BE2C (cell line): ENCODE measurements at regions not wholly inside any gene's neighbourhood (a gene's known extent, or its start where the extent isn't known, plus 50 kb on each side); places are given as distances from the start of the nearest gene placed in this dataset.

Experiments used
- DNase-seq: peaks from one replicate; pipeline ENCODE4 v3.0.0-alpha.2; 2020
- H3K27me3 ChIP-seq: fragments of 250-450 bp; sonication (Bioruptor Pico); 2 replicates; pipeline ENCODE4 v1.5.1; 2020; ENCODE audit warnings: mild to moderate bottlenecking
- H3K36me3 ChIP-seq: fragments of 250-450 bp; sonication (Bioruptor Pico); 2 replicates; pipeline ENCODE4 v1.5.1; 2020; ENCODE audit warnings: mild to moderate bottlenecking
- H3K4me1 ChIP-seq: fragments of 250-450 bp; sonication (Bioruptor Pico); 2 replicates; pipeline ENCODE4 v1.5.1; 2020
- H3K4me3 ChIP-seq: 2 replicates; pipeline ENCODE4 v1.5.1; 2011; ENCODE audit warnings: low read depth, low read length
- H3K9me3 ChIP-seq: fragments of 250-450 bp; sonication (Bioruptor Pico); 2 replicates; pipeline ENCODE4 v1.5.1; 2020
- TF ChIP-seq, protein P1 (sequence below): IDR thresholded peaks from 2 replicates; pipeline ENCODE4 v1.5.1; 2012; ENCODE audit warnings: mild to moderate bottlenecking, low read depth, low read length

- H3K4me3 ChIP-seq: no peak overlapping the region
- H3K27me3 ChIP-seq: no peaks in the 10 kb centered on the region
- H3K9me3 ChIP-seq: no peaks in the 10 kb centered on the region
- H3K4me1 ChIP-seq: no peaks in the 10 kb centered on the region; the same call in 1 of the 2 replicates
- DNase-seq: no peak
- no peaks in the 10 kb centered on the region for H3K36me3 ChIP-seq
- TF ChIP-seq, protein P1, sequence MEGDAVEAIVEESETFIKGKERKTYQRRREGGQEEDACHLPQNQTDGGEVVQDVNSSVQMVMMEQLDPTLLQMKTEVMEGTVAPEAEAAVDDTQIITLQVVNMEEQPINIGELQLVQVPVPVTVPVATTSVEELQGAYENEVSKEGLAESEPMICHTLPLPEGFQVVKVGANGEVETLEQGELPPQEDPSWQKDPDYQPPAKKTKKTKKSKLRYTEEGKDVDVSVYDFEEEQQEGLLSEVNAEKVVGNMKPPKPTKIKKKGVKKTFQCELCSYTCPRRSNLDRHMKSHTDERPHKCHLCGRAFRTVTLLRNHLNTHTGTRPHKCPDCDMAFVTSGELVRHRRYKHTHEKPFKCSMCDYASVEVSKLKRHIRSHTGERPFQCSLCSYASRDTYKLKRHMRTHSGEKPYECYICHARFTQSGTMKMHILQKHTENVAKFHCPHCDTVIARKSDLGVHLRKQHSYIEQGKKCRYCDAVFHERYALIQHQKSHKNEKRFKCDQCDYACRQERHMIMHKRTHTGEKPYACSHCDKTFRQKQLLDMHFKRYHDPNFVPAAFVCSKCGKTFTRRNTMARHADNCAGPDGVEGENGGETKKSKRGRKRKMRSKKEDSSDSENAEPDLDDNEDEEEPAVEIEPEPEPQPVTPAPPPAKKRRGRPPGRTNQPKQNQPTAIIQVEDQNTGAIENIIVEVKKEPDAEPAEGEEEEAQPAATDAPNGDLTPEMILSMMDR: no peak
Measured at GRCh38 chr4:137621056-137621455, 88.8 kb upstream of the PCDH18 start.

- TF ChIP-seq, protein P1: no peak
- DNase-seq: no peak
- H3K36me3 ChIP-seq: no peaks in the 10 kb centered on the region
- peaks cover 5% of the 10 kb centered on the region for H3K4me1 ChIP-seq
- H3K4me3 ChIP-seq: no peak overlapping the region
- H3K27me3 ChIP-seq: no peaks in the 10 kb centered on the region
- no peaks in the 10 kb centered on the region for H3K9me3 ChIP-seq
Measured at GRCh38 chr4:137614491-137614890, 82.2 kb upstream of the PCDH18 start.

- Histone ChIP-seq H3K36me3 (no peaks in the 10 kb centered on the region), H3K4me3 (no peak overlapping the region), H3K9me3 (no peaks in the 10 kb centered on the region), H3K4me1 (peaks cover 5% of the 10 kb centered on the region), H3K27me3 (no peaks in the 10 kb centered on the region)
- TF ChIP-seq, protein P1: no peak
- DNase-seq: no peak
Measured at GRCh38 chr4:137611998-137612700, 79.9 kb upstream of the PCDH18 start.

- no peaks in the 10 kb centered on the region for H3K9me3 ChIP-seq
- H3K27me3 ChIP-seq: no peaks in the 10 kb centered on the region
- H3K4me3 ChIP-seq: no peak overlapping the region
- H3K36me3 ChIP-seq: no peaks in the 10 kb centered on the region
- TF ChIP-seq, protein P1: peak; percentile 69
- peaks cover 5% of the 10 kb centered on the region for H3K4me1 ChIP-seq
- DNase-seq: peak; percentile 43
Measured at GRCh38 chr4:137610960-137611359, 78.7 kb upstream of the PCDH18 start.

GRCh38 chr4:137609718-137610430 lies 77.6 kb upstream of the PCDH18 start:
- Histone ChIP-seq H3K27me3 (no peaks in the 10 kb centered on the region), H3K36me3 (no peaks in the 10 kb centered on the region), H3K9me3 (no peaks in the 10 kb centered on the region), H3K4me1 (peaks cover 5% of the 10 kb centered on the region), H3K4me3 (no peak overlapping the region)
- no peak for DNase-seq
- TF ChIP-seq, protein P1: no peak

- H3K4me3 ChIP-seq: no peak overlapping the region
- no peaks in the 10 kb centered on the region for H3K27me3 ChIP-seq
- no peaks in the 10 kb centered on the region for H3K36me3 ChIP-seq
- TF ChIP-seq, protein P1: no peak
- H3K4me1 ChIP-seq: peaks cover 12% of the 10 kb centered on the region
- no peaks in the 10 kb centered on the region for H3K9me3 ChIP-seq
- DNase-seq: no peak
Measured at GRCh38 chr4:137608085-137608484, 75.8 kb upstream of the PCDH18 start.
